Retinal pigment epithelial cell (primary cell): ENCODE measurements at regions not wholly inside any gene's neighbourhood (a gene's known extent, or its start where the extent isn't known, plus 50 kb on each side); places are given as distances from the start of the nearest gene placed in this dataset.

Experiments used
- DNase-seq: peaks from one replicate; pipeline ENCODE4 v3.0.0-alpha.2; 2010; ENCODE audit warnings: low read depth
- H3K4me3 ChIP-seq: 2 replicates; pipeline ENCODE4 v1.5.1; 2011; ENCODE audit warnings: mild to moderate bottlenecking, low read length, control low read depth, moderate library complexity
- TF ChIP-seq, protein P1 (sequence below): conservative IDR thresholded peaks from 2 replicates; pipeline ENCODE4 v1.5.1; 2011; ENCODE audit warnings: low read depth, low read length, control low read depth, inconsistent platforms

DNA sequence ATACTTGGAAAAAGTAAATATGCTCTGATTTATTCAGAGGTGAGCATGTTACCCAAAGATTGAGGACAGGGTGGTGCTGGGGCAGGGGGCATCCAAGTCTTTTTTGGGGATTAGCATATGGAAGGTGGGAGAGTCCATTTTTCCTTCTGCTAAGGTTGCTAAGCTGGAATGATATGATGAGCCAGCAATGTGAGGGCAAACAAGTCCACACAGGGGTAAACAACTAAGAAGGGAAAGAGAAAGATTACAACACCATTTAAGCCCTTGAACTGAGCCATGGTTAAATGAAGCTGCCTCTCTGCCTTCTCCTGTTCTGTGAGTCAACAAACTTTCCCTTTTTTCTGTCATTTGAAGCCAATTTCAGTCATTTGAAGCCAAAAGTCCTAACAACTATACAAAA, 89.0 kb downstream of the RPL22L1 start:
- DNase-seq = no peak
- no peak overlapping the region for H3K4me3 ChIP-seq
- TF ChIP-seq, protein P1, sequence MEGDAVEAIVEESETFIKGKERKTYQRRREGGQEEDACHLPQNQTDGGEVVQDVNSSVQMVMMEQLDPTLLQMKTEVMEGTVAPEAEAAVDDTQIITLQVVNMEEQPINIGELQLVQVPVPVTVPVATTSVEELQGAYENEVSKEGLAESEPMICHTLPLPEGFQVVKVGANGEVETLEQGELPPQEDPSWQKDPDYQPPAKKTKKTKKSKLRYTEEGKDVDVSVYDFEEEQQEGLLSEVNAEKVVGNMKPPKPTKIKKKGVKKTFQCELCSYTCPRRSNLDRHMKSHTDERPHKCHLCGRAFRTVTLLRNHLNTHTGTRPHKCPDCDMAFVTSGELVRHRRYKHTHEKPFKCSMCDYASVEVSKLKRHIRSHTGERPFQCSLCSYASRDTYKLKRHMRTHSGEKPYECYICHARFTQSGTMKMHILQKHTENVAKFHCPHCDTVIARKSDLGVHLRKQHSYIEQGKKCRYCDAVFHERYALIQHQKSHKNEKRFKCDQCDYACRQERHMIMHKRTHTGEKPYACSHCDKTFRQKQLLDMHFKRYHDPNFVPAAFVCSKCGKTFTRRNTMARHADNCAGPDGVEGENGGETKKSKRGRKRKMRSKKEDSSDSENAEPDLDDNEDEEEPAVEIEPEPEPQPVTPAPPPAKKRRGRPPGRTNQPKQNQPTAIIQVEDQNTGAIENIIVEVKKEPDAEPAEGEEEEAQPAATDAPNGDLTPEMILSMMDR = no peak

- TF ChIP-seq, protein P1 = no peak
- H3K4me3 ChIP-seq = no peak overlapping the region
- DNase-seq = no peak
These were observed 89.5 kb downstream of the RPL22L1 start for GRCh38 chr3:170780471-170780870.

DNA sequence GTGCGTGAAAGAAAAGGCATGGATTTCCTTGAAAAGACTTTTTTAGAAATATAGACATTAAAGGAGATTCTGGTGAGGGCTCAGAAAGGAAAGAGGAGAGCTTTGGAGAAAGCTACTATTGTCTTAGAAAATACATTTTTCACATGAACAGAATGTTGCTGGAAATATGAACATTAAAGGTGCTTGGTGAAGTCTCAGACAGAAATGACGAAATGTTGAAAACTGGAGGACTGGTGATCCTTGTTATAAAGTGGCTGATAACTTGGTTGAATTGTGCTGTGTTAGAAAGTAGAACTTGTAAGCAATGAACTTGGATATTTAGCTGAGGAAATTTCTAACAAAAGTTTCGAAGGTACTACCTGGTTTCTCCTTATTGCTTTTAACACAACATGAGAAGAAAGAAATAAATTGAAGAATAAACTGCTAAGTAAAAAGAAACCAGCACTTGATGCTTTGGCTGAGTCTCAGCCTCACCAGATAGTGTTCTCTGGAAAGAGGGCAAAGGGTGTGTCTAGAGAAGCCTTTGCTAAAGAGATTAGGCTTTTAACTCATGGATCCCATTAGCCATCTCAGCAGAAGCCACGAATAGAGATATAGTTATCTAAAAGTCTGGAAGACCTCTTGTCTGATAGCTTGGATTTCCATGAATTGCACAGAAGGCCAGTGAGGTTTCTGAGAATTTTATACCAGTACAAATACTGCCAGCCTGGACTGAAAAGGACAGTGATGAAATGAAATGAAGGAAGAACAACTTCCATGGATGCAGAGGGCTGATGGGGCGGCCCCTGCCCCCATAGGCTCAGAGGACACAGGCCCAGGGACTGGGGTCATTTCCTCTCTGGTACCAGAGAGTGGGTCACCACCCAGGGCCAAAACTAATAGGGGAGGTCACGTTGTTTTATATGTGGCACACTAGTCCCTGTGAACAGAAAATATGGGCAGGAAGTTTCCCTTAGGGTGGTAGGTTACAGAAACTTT, 91.5 kb downstream of the RPL22L1 start:
- TF ChIP-seq, protein P1 = no peak
- no peak overlapping the region for H3K4me3 ChIP-seq
- no peak for DNase-seq

DNA sequence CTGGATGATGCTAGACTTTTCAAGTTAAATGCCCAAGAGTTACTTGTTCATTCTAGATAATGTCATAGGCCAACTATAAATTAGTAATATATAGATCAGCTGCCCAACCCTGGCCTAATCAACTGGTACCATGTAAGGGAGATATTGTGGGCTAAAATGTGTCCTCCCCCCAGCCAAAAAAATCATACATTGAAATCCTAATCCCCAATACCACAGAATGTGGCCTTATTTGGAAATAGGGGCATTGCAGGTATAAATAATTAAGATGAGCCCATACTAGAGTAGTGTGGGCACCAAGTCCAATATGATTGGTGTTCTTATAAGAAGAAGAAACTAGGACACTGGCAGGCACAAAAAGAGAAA, 92.5 kb downstream of the RPL22L1 start:
- DNase-seq = no peak
- H3K4me3 ChIP-seq = no peak overlapping the region
- TF ChIP-seq, protein P1 = no peak

- H3K4me3 ChIP-seq = no peak overlapping the region
- TF ChIP-seq, protein P1 = no peak
- DNase-seq = no peak
These were observed 93.0 kb downstream of the RPL22L1 start for GRCh38 chr3:170776887-170777563.

GRCh38 chr3:170773682-170774425, 96.1 kb downstream of the RPL22L1 start:
- H3K4me3 ChIP-seq = no peak overlapping the region
- TF ChIP-seq, protein P1 = no peak
- DNase-seq = no peak
